ENCODE measurements at regions not wholly inside any gene's neighbourhood (a gene's known extent, or its start where the extent isn't known, plus 50 kb on each side); places are given as distances from the start of the nearest gene placed in this dataset.
"Not testable (repeated sequence)": the region's sequence is repeated elsewhere in the genome, so short reads cannot be mapped to it uniquely, and the experiment has no call there.

DNA sequence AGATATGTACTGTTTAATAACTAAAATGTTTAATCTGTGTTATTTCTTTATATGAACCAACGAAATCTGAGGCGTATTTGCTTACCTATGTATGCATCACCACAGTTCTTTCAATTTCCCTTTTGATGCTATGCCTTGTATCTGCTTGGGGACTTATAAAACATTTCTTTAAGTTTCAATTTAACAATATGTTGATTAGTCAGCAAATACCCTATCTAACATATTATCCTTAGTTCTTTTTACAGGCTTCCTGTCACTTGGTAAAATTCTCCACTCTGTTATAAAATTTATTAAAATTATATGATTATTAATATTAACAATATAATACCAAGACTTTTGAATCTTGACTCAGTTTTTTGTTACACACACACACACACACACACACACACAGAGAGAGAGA is 174.3 kb downstream of the CPS1 start:
- Histone ChIP-seq H3K79me2 (ENCODE audit: low read length) (no peaks in the 10 kb centered on the region), H3K4me3 (ENCODE audit: low read length) (no peak overlapping the region), H3K4me1 (ENCODE audit: low read length) (peaks cover 8% of the 10 kb centered on the region; the same call in 1 of the 2 replicates), H2AFZ (ENCODE audit: low read length) (no peak overlapping the region), H3K36me3 (replicated peaks; ENCODE audit: insufficient read depth, low read length) (no peaks in the 10 kb centered on the region), H3K27me3 (replicated peaks; ENCODE audit: insufficient read depth, low read length) (no peaks in the 10 kb centered on the region), H3F3A (ENCODE audit: insufficient read depth, low read length) (no peaks in the 10 kb centered on the region), H3K27ac (ENCODE audit: low read length) (no peak overlapping the region), H3K9me2 (replicated peaks; ENCODE audit: insufficient read depth, low read length) (no peaks in the 10 kb centered on the region), H3K9me3 (replicated peaks; ENCODE audit: insufficient read depth, low read length) (no peaks in the 10 kb centered on the region), H3K4me2 (ENCODE audit: low read depth, low read length) (no peak overlapping the region), H4K20me1 (ENCODE audit: insufficient read depth, low read length) (no peaks in the 10 kb centered on the region), H3K9ac (ENCODE audit: low read length) (no peak overlapping the region)
- no peak for DNase-seq
- TF ChIP-seq EZH2 (optimal IDR thresholded peaks at IDR 0.05; ENCODE audit: low read depth, low read length) (no peak), EZH2phosphoT487 (IDR thresholded peaks at IDR 0.05; ENCODE audit: low read length) (no peak)
- TF ChIP-seq, protein P1, sequence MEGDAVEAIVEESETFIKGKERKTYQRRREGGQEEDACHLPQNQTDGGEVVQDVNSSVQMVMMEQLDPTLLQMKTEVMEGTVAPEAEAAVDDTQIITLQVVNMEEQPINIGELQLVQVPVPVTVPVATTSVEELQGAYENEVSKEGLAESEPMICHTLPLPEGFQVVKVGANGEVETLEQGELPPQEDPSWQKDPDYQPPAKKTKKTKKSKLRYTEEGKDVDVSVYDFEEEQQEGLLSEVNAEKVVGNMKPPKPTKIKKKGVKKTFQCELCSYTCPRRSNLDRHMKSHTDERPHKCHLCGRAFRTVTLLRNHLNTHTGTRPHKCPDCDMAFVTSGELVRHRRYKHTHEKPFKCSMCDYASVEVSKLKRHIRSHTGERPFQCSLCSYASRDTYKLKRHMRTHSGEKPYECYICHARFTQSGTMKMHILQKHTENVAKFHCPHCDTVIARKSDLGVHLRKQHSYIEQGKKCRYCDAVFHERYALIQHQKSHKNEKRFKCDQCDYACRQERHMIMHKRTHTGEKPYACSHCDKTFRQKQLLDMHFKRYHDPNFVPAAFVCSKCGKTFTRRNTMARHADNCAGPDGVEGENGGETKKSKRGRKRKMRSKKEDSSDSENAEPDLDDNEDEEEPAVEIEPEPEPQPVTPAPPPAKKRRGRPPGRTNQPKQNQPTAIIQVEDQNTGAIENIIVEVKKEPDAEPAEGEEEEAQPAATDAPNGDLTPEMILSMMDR (IDR thresholded peaks at IDR 0.05; ENCODE audit: low read length): no peak

GRCh38 chr2:210746826-210747225 is 190.4 kb downstream of the CPS1 start:
- not testable (repeated sequence) for H3K4me1 ChIP-seq (ENCODE audit: low read length); H3K79me2 ChIP-seq (ENCODE audit: low read length); DNase-seq; H3K9ac ChIP-seq (ENCODE audit: low read length); H3K9me3 ChIP-seq (replicated peaks; ENCODE audit: insufficient read depth, low read length); H4K20me1 ChIP-seq (ENCODE audit: insufficient read depth, low read length); H3K4me2 ChIP-seq (ENCODE audit: low read depth, low read length); H3K4me3 ChIP-seq (ENCODE audit: low read length); H2AFZ ChIP-seq (ENCODE audit: low read length); H3K27me3 ChIP-seq (replicated peaks; ENCODE audit: insufficient read depth, low read length); H3F3A ChIP-seq (ENCODE audit: insufficient read depth, low read length); H3K36me3 ChIP-seq (replicated peaks; ENCODE audit: insufficient read depth, low read length); H3K9me2 ChIP-seq (replicated peaks; ENCODE audit: insufficient read depth, low read length); H3K27ac ChIP-seq (ENCODE audit: low read length)

DNA sequence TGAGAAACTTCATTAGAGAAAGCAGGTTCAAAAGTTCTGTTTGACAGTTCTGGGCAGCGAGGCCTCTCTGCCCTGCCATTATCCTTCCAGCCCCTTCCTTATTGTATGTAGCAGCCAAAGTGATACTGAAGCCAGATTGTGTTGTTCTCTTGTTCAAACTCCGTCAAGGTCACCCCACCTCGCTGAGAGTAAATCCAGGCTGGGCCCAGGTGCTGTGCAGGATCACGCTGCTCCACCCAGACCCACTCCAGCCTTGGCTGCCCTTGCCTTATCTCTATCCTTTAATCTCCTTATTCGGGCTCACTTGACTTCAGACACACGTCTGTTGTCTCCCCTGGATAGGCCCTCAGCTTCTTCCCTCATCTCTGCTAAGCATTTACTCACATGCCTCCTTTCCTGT is 196.1 kb downstream of the CPS1 start:
- H3K36me3 ChIP-seq (replicated peaks; ENCODE audit: insufficient read depth, low read length): no peaks in the 10 kb centered on the region
- H3K9me3 ChIP-seq (replicated peaks; ENCODE audit: insufficient read depth, low read length): no peaks in the 10 kb centered on the region
- H3K27me3 ChIP-seq (replicated peaks; ENCODE audit: insufficient read depth, low read length): no peaks in the 10 kb centered on the region
- no peak overlapping the region for H3K9ac ChIP-seq (ENCODE audit: low read length)
- no peaks in the 10 kb centered on the region for H4K20me1 ChIP-seq (ENCODE audit: insufficient read depth, low read length)
- no peak for TF ChIP-seq EZH2phosphoT487 (IDR thresholded peaks at IDR 0.05; ENCODE audit: low read length)
- TF ChIP-seq, protein P1 (IDR thresholded peaks at IDR 0.05; ENCODE audit: low read length): no peak
- no peak for TF ChIP-seq EZH2 (optimal IDR thresholded peaks at IDR 0.05; ENCODE audit: low read depth, low read length)
- DNase-seq: no peak
- no peaks in the 10 kb centered on the region for H3F3A ChIP-seq (ENCODE audit: insufficient read depth, low read length)
- no peaks in the 10 kb centered on the region for H3K4me1 ChIP-seq (ENCODE audit: low read length)
- no peaks in the 10 kb centered on the region for H3K9me2 ChIP-seq (replicated peaks; ENCODE audit: insufficient read depth, low read length)
- H3K4me2 ChIP-seq (ENCODE audit: low read depth, low read length): no peak overlapping the region
- no peak overlapping the region for H3K27ac ChIP-seq (ENCODE audit: low read length)
- no peak overlapping the region for H2AFZ ChIP-seq (ENCODE audit: low read length)
- no peaks in the 10 kb centered on the region for H3K79me2 ChIP-seq (ENCODE audit: low read length)
- H3K4me3 ChIP-seq (ENCODE audit: low read length): no peak overlapping the region

DNA sequence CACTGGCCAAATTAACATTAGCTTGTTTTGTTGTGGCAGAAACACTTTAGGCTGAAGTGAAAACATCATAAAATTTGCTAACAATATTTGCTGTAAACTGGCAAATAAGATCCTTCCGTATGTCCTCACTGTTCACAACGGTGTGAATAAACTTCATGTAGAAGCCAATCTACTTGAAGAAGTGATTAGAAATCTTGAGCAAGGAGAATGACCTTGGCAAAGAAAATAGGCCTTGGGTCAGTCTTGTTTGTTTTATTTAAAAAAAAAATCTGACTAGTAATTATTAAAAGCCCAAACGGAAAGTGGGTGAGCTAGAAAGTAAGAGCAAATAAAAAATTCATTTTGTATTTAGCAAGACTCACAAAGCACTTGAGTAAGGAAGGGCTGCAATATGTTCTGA is 197.0 kb downstream of the CPS1 start:
- Histone ChIP-seq H3K4me1 (ENCODE audit: low read length) (no peaks in the 10 kb centered on the region), H3K79me2 (ENCODE audit: low read length) (no peaks in the 10 kb centered on the region), H2AFZ (ENCODE audit: low read length) (no peak overlapping the region), H3K9me3 (replicated peaks; ENCODE audit: insufficient read depth, low read length) (no peaks in the 10 kb centered on the region), H4K20me1 (ENCODE audit: insufficient read depth, low read length) (no peaks in the 10 kb centered on the region), H3K9me2 (replicated peaks; ENCODE audit: insufficient read depth, low read length) (no peaks in the 10 kb centered on the region), H3K27me3 (replicated peaks; ENCODE audit: insufficient read depth, low read length) (no peaks in the 10 kb centered on the region), H3K4me3 (ENCODE audit: low read length) (no peak overlapping the region), H3K4me2 (ENCODE audit: low read depth, low read length) (no peak overlapping the region), H3K27ac (ENCODE audit: low read length) (no peak overlapping the region), H3F3A (ENCODE audit: insufficient read depth, low read length) (no peaks in the 10 kb centered on the region), H3K9ac (ENCODE audit: low read length) (no peak overlapping the region), H3K36me3 (replicated peaks; ENCODE audit: insufficient read depth, low read length) (no peaks in the 10 kb centered on the region)
- TF ChIP-seq, protein P1 (IDR thresholded peaks at IDR 0.05; ENCODE audit: low read length): no peak
- TF ChIP-seq EZH2 (optimal IDR thresholded peaks at IDR 0.05; ENCODE audit: low read depth, low read length) (no peak), EZH2phosphoT487 (IDR thresholded peaks at IDR 0.05; ENCODE audit: low read length) (no peak)
- DNase-seq: no peak
